Stomach (tissue), 8 donors: ENCODE measurements at regions not wholly inside any gene's neighbourhood (a gene's known extent, or its start where the extent isn't known, plus 50 kb on each side); places are given as distances from the start of the nearest gene placed in this dataset.

Experiments
- DNase-seq, 2 donors: peaks; one replicate each; pipeline versions ENCODE4 v3.0.0 to v3.0.0-alpha.2; 2013 to 2019
- H3K27ac ChIP-seq, 5 donors: fragments of 200-600 bp in 4 of 5; sonication (generic) in 4 of 5; one replicate each; pipeline ENCODE4 v1.5.1; 2013 to 2019; ENCODE audit warnings: mild to moderate bottlenecking in 1 of 5, moderate library complexity in 1 of 5
- H3K27me3 ChIP-seq, 3 donors: fragments of 200-600 bp; sonication (generic); one replicate each; pipeline ENCODE4 v1.5.1; 2017 to 2019; ENCODE audit warnings: mixed run types in 1 of 3
- H3K36me3 ChIP-seq, 4 donors: fragments of 200-600 bp; sonication (generic); 1 replicate in 3 of 4; 2 replicates in 1 of 4; pipeline ENCODE4 v1.5.1; 2016 to 2019
- H3K4me1 ChIP-seq, 4 donors: fragments of 200-600 bp; sonication (generic); one replicate each; pipeline ENCODE4 v1.5.1; 2016 to 2019
- H3K4me3 ChIP-seq, 4 donors: fragments of 200-600 bp; sonication (generic) in 3 of 4; one replicate each; pipeline ENCODE4 v1.5.1; 2016 to 2019; ENCODE audit warnings: mild to moderate bottlenecking in 1 of 4
- H3K9me3 ChIP-seq, 4 donors: fragments of 200-600 bp; sonication (generic); one replicate each; pipeline ENCODE4 v1.5.1; 2016 to 2019
- EP300 ChIP-seq: sonication (generic); formaldehyde crosslinking; IDR thresholded peaks from one replicate; pipeline ENCODE4 v1.6.1; 2017; ENCODE audit warnings: antibody characterized with exemption
- POLR2A ChIP-seq, 4 donors: fragments of 450-650 bp; IDR thresholded peaks; one replicate each; pipeline ENCODE4 v1.6.1; 2016; ENCODE audit warnings: antibody characterized with exemption in 4 of 4, control low read depth in 2 of 4, mild to moderate bottlenecking in 1 of 4, moderate library complexity in 1 of 4
- POLR2AphosphoS5 ChIP-seq, 3 donors: sonication (generic); formaldehyde crosslinking; IDR thresholded peaks; one replicate each; pipeline ENCODE4 v1.6.1; 2016; ENCODE audit warnings: antibody characterized with exemption in 3 of 3
- WGBS, 5 donors: extraction: QIAGEN DNeasy Blood & Tissue Kit in 3 of 5; methylation state at CpG; one replicate each; pipeline versions ENCODE4 v1.1.5 to v1.1.7; 2013 to 2018; 5-methylcytosine and 5-hydroxymethylcytosine counted together
- intact Hi-C: fragments of 100-400 bp; cut with DNase I; formaldehyde crosslinking; loops from one replicate; pipeline ENCODE4 v1.15.1; 2023; ENCODE audit warnings: low total_unique reads
- TF ChIP-seq, protein P1 (sequence below), 7 experiments: fragments of 450-650 bp in 4 of 7; fragments of 200-600 bp in 3 of 7; sonication (generic) in 3 of 7; IDR thresholded peaks; one replicate each; pipeline ENCODE4 v1.5.1; 2016 to 2019; ENCODE audit warnings: antibody characterized with exemption in 7 of 7, control low read depth in 2 of 7, mild to moderate bottlenecking in 1 of 7
- donor health status: healthy with polysubstance abuse.
- donor health status: Bipolar disorder and iron deficiency.
- donor health status: healthy.

DNA sequence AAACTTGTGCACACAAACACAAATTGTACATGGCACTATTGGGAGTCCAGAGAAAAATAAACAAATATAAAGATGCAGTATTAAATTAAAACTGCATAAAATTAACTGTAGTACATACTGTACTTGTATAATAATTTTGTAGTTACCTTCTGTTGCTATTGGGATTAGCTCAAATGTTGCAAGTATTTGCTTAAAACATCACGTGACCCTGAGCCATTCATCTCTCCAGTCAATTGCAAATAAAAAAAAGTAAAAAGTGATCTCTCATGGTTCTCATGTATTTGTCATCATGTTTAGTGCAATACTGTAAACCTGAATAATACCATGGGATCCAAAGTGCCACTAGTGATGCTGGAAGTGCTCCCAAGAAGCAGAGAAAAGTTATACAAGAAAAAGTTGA, 88.1 kb upstream of the NAV3 start:
- TF ChIP-seq POLR2A (IDR thresholded peaks at IDR 0.05), result no peak
- TF ChIP-seq EP300, result no peak
- TF ChIP-seq, protein P1, sequence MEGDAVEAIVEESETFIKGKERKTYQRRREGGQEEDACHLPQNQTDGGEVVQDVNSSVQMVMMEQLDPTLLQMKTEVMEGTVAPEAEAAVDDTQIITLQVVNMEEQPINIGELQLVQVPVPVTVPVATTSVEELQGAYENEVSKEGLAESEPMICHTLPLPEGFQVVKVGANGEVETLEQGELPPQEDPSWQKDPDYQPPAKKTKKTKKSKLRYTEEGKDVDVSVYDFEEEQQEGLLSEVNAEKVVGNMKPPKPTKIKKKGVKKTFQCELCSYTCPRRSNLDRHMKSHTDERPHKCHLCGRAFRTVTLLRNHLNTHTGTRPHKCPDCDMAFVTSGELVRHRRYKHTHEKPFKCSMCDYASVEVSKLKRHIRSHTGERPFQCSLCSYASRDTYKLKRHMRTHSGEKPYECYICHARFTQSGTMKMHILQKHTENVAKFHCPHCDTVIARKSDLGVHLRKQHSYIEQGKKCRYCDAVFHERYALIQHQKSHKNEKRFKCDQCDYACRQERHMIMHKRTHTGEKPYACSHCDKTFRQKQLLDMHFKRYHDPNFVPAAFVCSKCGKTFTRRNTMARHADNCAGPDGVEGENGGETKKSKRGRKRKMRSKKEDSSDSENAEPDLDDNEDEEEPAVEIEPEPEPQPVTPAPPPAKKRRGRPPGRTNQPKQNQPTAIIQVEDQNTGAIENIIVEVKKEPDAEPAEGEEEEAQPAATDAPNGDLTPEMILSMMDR (IDR thresholded peaks at IDR 0.05), result no peak
- TF ChIP-seq POLR2AphosphoS5 (IDR thresholded peaks at IDR 0.05), result no peak
- H3K4me3 ChIP-seq, result no peak overlapping the region
- no peaks in the 10 kb centered on the region for H3K27me3 ChIP-seq
- no peak for DNase-seq
- no peak overlapping the region for H3K27ac ChIP-seq
- intact Hi-C loops, result no loop called here
- H3K9me3 ChIP-seq, result no peaks in the 10 kb centered on the region
- 48 to 69% (median 62%) methylated on average over 1 of the region's 1 CpG for WGBS, 5 donors
- H3K36me3 ChIP-seq, result no peaks in the 10 kb centered on the region
- peaks cover 0 to 4% (median 0%) of the 10 kb centered on the region in 4 donors for H3K4me1 ChIP-seq

DNA sequence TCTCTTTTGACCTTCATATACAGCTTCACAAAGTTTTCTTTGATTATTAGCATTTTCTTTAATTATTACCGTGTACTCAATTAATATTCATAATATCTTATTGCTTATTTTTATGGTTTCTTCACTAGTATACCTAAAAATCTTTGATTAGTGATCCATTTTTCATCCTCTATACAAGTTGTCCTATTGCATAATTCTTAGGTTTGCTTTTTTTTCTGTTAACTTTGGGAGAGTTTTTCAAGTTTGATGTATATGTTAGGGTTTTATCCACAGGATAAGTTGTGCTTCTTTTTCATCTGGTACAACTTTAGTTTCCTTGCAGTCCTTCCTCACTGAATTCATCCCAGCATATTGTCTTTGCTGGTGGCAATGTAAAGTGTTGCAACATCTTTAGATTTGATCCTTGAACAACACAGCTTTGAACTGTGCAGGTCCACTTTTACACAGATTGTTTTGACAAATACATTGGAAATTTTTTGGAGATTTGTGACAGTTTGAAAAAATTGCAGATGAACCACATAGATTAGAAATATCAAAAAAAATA, 88.6 kb upstream of the NAV3 start:
- peaks cover 0 to under 1% (median 0%) of the 10 kb centered on the region in 4 donors for H3K9me3 ChIP-seq
- H3K4me1 ChIP-seq, result peaks cover 0 to 4% (median 0%) of the 10 kb centered on the region in 4 donors
- TF ChIP-seq, protein P1 (IDR thresholded peaks at IDR 0.05), result no peak
- no peak for TF ChIP-seq EP300
- no peak for TF ChIP-seq POLR2A (IDR thresholded peaks at IDR 0.05)
- TF ChIP-seq POLR2AphosphoS5 (IDR thresholded peaks at IDR 0.05), result no peak
- DNase-seq, result no peak
- WGBS, 5 donors, result 85 to 97% (median 93%) methylated on average over 1 of the region's 1 CpG
- H3K27ac ChIP-seq, result no peak overlapping the region
- intact Hi-C loops, result no loop called here
- no peak overlapping the region for H3K4me3 ChIP-seq
- no peaks in the 10 kb centered on the region for H3K36me3 ChIP-seq
- H3K27me3 ChIP-seq, result no peaks in the 10 kb centered on the region

GRCh38 chr12:77736219-77736965, 94.3 kb upstream of the NAV3 start:
- Histone ChIP-seq H3K27me3 (no peaks in the 10 kb centered on the region), H3K36me3 (no peaks in the 10 kb centered on the region), H3K9me3 (peaks cover 0 to 13% (median 10%) of the 10 kb centered on the region in 4 donors), H3K4me1 (peaks cover 0 to 6% (median 0%) of the 10 kb centered on the region in 4 donors), H3K4me3 (no peak overlapping the region), H3K27ac (no peak overlapping the region)
- WGBS, 5 donors, result 88 to 94% (median 93%) methylated on average over 6 of the region's 6 CpGs
- intact Hi-C loops, result no loop called here
- DNase-seq, result no peak
- TF ChIP-seq EP300 (no peak), POLR2AphosphoS5 (IDR thresholded peaks at IDR 0.05) (no peak), POLR2A (IDR thresholded peaks at IDR 0.05) (no peak)
- TF ChIP-seq, protein P1 (IDR thresholded peaks at IDR 0.05), result no peak

GRCh38 chr12:77734214-77734883, 96.3 kb upstream of the NAV3 start:
- intact Hi-C loops, result no loop called here
- TF ChIP-seq POLR2AphosphoS5 (IDR thresholded peaks at IDR 0.05), result no peak
- TF ChIP-seq, protein P1 (IDR thresholded peaks at IDR 0.05), result no peak
- TF ChIP-seq EP300, result no peak
- no peak for TF ChIP-seq POLR2A (IDR thresholded peaks at IDR 0.05)
- peaks cover 0 to 6% (median 0%) of the 10 kb centered on the region in 4 donors for H3K4me1 ChIP-seq
- peak in 1 of 2 donors; percentile 20 for DNase-seq
- H3K9me3 ChIP-seq, result peaks cover 0 to 13% (median 10%) of the 10 kb centered on the region in 4 donors
- H3K27me3 ChIP-seq, result no peaks in the 10 kb centered on the region
- H3K27ac ChIP-seq, result no peak overlapping the region
- WGBS, 5 donors, result 59 to 66% (median 62%) methylated on average over 4 of the region's 4 CpGs
- no peak overlapping the region for H3K4me3 ChIP-seq
- H3K36me3 ChIP-seq, result no peaks in the 10 kb centered on the region
